CD4-positive, alpha-beta T cell (primary cell): ENCODE measurements at regions not wholly inside any gene's neighbourhood (a gene's known extent, or its start where the extent isn't known, plus 50 kb on each side); places are given as distances from the start of the nearest gene placed in this dataset.

ENCODE experiments used
- ATAC-seq: fragments of 200-7000 bp; cut with Tn5 transposase; one replicate; pipeline ENCODE4 v1.10.0; 2022; ENCODE audit warnings: mild to moderate bottlenecking; ENCODE audit not compliant: poor library complexity
- CTCF ChIA-PET: fragments of 350-600 bp; sonication (Branson Sonifier 250); formaldehyde crosslinking; loops from one replicate; lab custom pipeline; 2021; ENCODE audit warnings: antibody characterized with exemption, inconsistent platforms; lab: Charles Lee
- POLR2A ChIA-PET: fragments of 350-600 bp; sonication (Branson Sonifier 250); formaldehyde crosslinking; loops from one replicate; lab custom pipeline; 2021; ENCODE audit warnings: antibody characterized with exemption, inconsistent platforms; lab: Charles Lee
- DNase-seq, 14 experiments: peaks; one replicate each; pipeline ENCODE4 v3.0.0-alpha.2; 2013 to 2020; ENCODE audit warnings: mixed read lengths in 2 of 14
- H3K27ac ChIP-seq, 2 donors: one replicate each; pipeline versions ENCODE4 v1.5.1 to v1.7.0; 2013; ENCODE audit warnings: low read length in 2 of 2, low read depth in 1 of 2, mild to moderate bottlenecking in 1 of 2
- H3K27me3 ChIP-seq, 2 experiments: 1 replicate in 1 of 2; 2 replicates in 1 of 2; pipeline versions ENCODE4 v1.6.1 to v1.7.0; 2013; ENCODE audit warnings: low read length in 2 of 2, control low read depth in 1 of 2, mild to moderate bottlenecking in 1 of 2, moderate library complexity in 1 of 2; ENCODE audit not compliant: insufficient read depth in 2 of 2, control insufficient read depth in 1 of 2
- H3K36me3 ChIP-seq: one replicate; pipeline ENCODE4 v1.6.1; 2013; ENCODE audit warnings: low read length, control low read depth; ENCODE audit not compliant: insufficient read depth
- H3K4me1 ChIP-seq: one replicate; pipeline ENCODE4 v1.6.1; 2013; ENCODE audit warnings: low read length, control low read depth; ENCODE audit not compliant: insufficient read depth
- H3K4me3 ChIP-seq: one replicate; pipeline ENCODE4 v1.5.1; 2013; ENCODE audit warnings: mild to moderate bottlenecking, low read length, moderate library complexity
- H3K9me3 ChIP-seq, 2 experiments: 1 replicate in 1 of 2; 2 replicates in 1 of 2; pipeline versions ENCODE4 v1.6.1 to v1.7.0; 2013; ENCODE audit warnings: low read length in 2 of 2, mild to moderate bottlenecking in 2 of 2, control low read depth in 1 of 2, moderate library complexity in 1 of 2; ENCODE audit not compliant: control insufficient read depth in 1 of 2, insufficient read depth in 1 of 2
- H3K27ac Mint-ChIP-seq: one replicate; pipeline ENCODE4 v1.8.0; 2020; ENCODE audit warnings: mixed read lengths
- H3K27me3 Mint-ChIP-seq: one replicate; pipeline ENCODE4 v1.8.0; 2021; ENCODE audit warnings: mixed read lengths
- H3K36me3 Mint-ChIP-seq: one replicate; pipeline ENCODE4 v1.8.0; 2021; ENCODE audit warnings: low read depth, mixed read lengths
- H3K4me1 Mint-ChIP-seq: one replicate; pipeline ENCODE4 v1.8.0; 2021; ENCODE audit warnings: low read depth, mixed read lengths
- H3K4me3 Mint-ChIP-seq: one replicate; pipeline ENCODE4 v1.8.0; 2020; ENCODE audit warnings: mild to moderate bottlenecking, mixed read lengths
- H3K9me3 Mint-ChIP-seq: one replicate; pipeline ENCODE4 v1.8.0; 2020; ENCODE audit warnings: mixed read lengths
- intact Hi-C, 2 experiments: fragments of 100-400 bp; cut with DNase I in 1 of 2; cut with micrococcal nuclease in 1 of 2; formaldehyde crosslinking; loops; one replicate each; pipeline versions ENCODE4 v1.15.1 to v1.9.0; 2023 to 2025; cut with DNase I, micrococcal nuclease
- TF ChIP-seq, protein P1 (sequence below): fragments of 200-600 bp; IDR thresholded peaks from one replicate; pipeline ENCODE4 v1.8.0; 2022; ENCODE audit warnings: antibody characterized with exemption, mild to moderate bottlenecking

DNA sequence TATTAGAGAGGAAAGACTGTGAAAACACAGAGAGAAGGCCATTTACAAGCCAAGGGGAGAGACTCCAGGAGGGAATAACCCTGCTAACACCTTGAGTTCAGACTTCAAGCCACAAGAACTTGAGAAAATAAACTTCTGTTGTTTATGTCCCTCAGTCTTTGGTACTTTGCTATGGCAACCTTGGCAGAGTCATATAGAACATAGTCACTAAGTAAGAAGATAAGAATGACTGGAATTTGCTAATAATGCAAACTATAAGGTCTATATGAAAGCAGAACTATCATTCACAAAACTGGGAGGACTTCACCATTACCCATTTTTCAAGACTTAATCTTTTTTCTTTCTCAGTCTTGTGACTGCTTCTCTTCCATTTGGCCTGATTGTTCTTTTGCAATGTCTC, 767.3 kb upstream of the ADAMTS5 start:
- H3K4me3 ChIP-seq = no peak overlapping the region
- H3K27me3 Mint-ChIP-seq = no peaks in the 10 kb centered on the region
- no peak for DNase-seq
- no peak overlapping the region for H3K27ac Mint-ChIP-seq
- no peaks in the 10 kb centered on the region for H3K4me1 ChIP-seq
- H3K27ac ChIP-seq = no peak overlapping the region
- intact Hi-C loops = no loop called here
- ChIA-PET POLR2A (no interaction called here), CTCF (no interaction called here)
- H3K4me1 Mint-ChIP-seq = no peaks in the 10 kb centered on the region
- H3K27me3 ChIP-seq = no peaks in the 10 kb centered on the region
- no peaks in the 10 kb centered on the region for H3K9me3 ChIP-seq
- TF ChIP-seq, protein P1, sequence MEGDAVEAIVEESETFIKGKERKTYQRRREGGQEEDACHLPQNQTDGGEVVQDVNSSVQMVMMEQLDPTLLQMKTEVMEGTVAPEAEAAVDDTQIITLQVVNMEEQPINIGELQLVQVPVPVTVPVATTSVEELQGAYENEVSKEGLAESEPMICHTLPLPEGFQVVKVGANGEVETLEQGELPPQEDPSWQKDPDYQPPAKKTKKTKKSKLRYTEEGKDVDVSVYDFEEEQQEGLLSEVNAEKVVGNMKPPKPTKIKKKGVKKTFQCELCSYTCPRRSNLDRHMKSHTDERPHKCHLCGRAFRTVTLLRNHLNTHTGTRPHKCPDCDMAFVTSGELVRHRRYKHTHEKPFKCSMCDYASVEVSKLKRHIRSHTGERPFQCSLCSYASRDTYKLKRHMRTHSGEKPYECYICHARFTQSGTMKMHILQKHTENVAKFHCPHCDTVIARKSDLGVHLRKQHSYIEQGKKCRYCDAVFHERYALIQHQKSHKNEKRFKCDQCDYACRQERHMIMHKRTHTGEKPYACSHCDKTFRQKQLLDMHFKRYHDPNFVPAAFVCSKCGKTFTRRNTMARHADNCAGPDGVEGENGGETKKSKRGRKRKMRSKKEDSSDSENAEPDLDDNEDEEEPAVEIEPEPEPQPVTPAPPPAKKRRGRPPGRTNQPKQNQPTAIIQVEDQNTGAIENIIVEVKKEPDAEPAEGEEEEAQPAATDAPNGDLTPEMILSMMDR = no peak
- no peaks in the 10 kb centered on the region for H3K36me3 Mint-ChIP-seq
- ATAC-seq = no peak
- H3K4me3 Mint-ChIP-seq = no peak overlapping the region
- H3K9me3 Mint-ChIP-seq = peaks cover 2% of the 10 kb centered on the region
- no peaks in the 10 kb centered on the region for H3K36me3 ChIP-seq

DNA sequence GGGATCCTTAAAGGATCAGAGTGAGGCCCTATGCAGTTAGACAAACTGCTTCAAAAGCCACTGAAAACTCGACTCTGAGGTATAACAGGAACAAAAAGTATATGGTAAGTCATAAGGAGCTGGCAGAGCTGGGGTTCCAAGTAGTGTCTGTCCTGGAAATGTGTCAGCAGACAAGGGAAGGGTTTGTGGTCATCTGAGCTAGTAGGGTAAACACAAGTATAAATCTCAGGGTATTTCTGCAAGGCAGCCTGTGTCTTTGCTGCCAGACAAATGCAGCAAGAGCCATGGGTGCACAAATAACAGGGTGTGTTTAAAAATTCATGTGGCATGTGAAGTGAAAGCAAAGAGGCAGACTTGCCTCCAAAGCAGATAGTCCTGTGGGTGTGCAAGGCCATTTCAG, 759.0 kb upstream of the ADAMTS5 start:
- TF ChIP-seq, protein P1 = no peak
- ATAC-seq (no peak), DNase-seq (no peak)
- H3K4me1 Mint-ChIP-seq = no peaks in the 10 kb centered on the region
- Histone ChIP-seq H3K36me3 (no peaks in the 10 kb centered on the region), H3K27me3 (no peaks in the 10 kb centered on the region), H3K4me3 (no peak overlapping the region), H3K27ac (no peak overlapping the region), H3K4me1 (no peaks in the 10 kb centered on the region), H3K9me3 (no peaks in the 10 kb centered on the region)
- no peaks in the 10 kb centered on the region for H3K27me3 Mint-ChIP-seq
- intact Hi-C loops = no loop called here
- no peak overlapping the region for H3K27ac Mint-ChIP-seq
- ChIA-PET CTCF (no interaction called here), POLR2A (no interaction called here)
- peaks cover 9% of the 10 kb centered on the region for H3K9me3 Mint-ChIP-seq
- H3K4me3 Mint-ChIP-seq = no peak overlapping the region
- no peaks in the 10 kb centered on the region for H3K36me3 Mint-ChIP-seq

DNA sequence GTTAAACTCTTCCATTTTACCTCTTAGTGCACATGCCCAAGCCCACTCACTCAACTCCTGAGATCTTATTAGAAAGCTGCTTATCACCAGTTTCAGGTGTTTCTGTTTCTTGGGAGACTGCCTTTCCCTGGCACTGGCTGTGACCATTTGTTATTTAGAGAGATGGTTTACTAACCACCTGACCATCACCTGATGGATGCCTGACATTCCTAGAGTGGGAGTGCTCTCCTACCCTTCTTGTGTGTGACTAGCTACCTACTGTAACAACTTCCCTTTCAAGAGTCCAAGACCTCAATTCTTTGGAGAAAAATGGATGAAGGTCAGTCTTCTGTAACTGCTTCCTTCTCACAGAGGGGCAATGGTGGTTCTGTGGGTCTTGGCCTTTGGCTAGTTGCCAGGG, 755.2 kb upstream of the ADAMTS5 start:
- TF ChIP-seq, protein P1 = no peak
- Histone ChIP-seq H3K36me3 (no peaks in the 10 kb centered on the region), H3K4me3 (no peak overlapping the region), H3K27me3 (no peaks in the 10 kb centered on the region), H3K27ac (no peak overlapping the region), H3K4me1 (no peaks in the 10 kb centered on the region), H3K9me3 (no peaks in the 10 kb centered on the region)
- POLR2A ChIA-PET = no interaction called here
- H3K27ac Mint-ChIP-seq = no peak overlapping the region
- H3K27me3 Mint-ChIP-seq = no peaks in the 10 kb centered on the region
- no peaks in the 10 kb centered on the region for H3K36me3 Mint-ChIP-seq
- intact Hi-C loops = no loop called here
- no peaks in the 10 kb centered on the region for H3K4me1 Mint-ChIP-seq
- H3K9me3 Mint-ChIP-seq = peaks cover 6% of the 10 kb centered on the region
- CTCF ChIA-PET = no interaction called here
- no peak for DNase-seq
- no peak overlapping the region for H3K4me3 Mint-ChIP-seq
- ATAC-seq = no peak
